ENCODE measurements at regions not wholly inside any gene's neighbourhood (a gene's known extent, or its start where the extent isn't known, plus 50 kb on each side); places are given as distances from the start of the nearest gene placed in this dataset.

DNA sequence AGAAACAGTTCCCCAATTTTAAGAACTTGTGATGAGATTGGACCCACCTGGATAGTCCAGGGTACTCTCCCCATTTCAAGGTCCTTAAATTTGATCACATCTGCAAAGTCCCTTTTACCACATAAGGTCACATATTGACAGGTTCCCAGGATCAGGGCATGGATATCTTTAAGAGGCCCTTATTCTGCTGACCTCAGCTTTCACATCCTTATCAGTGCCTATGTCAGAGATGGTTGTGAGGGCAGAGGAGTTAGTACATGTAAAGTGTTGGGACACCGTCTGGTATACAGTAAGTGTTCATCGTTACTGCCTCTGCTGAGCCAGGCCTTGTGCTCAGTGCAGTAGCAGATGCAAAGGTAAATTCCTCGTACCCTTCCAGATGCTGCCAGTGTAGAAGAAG, 375.4 kb upstream of the ASIC2 start:
- peaks cover 0 to 1% (median 0%) of the 10 kb centered on the region in 4 donors for H3K9me3 ChIP-seq (ENCODE audit: control insufficient read depth in 4 of 4, insufficient read depth in 3 of 4, low read length in 3 of 4)
- 88 to 91% methylated on average over 3 of the region's 3 CpGs for WGBS, 2 donors
- no peaks in the 10 kb centered on the region for H3K36me3 ChIP-seq (ENCODE audit: control insufficient read depth in 4 of 4, insufficient read depth in 4 of 4, low read length in 4 of 4)
- peaks cover 0 to 3% (median 0%) of the 10 kb centered on the region in 5 donors for H3K4me1 ChIP-seq (ENCODE audit: control insufficient read depth in 5 of 5, insufficient read depth in 5 of 5, low read length in 5 of 5)
- ATAC-seq (ENCODE audit: insufficient read depth, low FRiP score) (no peak), DNase-seq (no peak)
- H3K4me3 ChIP-seq, result no peak overlapping the region
- peaks cover 0 to 19% (median 5%) of the 10 kb centered on the region in 3 donors for H3K27me3 ChIP-seq (ENCODE audit: control insufficient read depth in 3 of 3, insufficient read depth in 3 of 3, low read length in 2 of 3)
- no peak overlapping the region for H3K9ac ChIP-seq (ENCODE audit: insufficient read depth in 1 of 2, low read length in 2 of 2)
- no peak overlapping the region for H3K27ac ChIP-seq (ENCODE audit: low read depth in 1 of 2, low read length in 1 of 2)
- TF ChIP-seq, protein P1, sequence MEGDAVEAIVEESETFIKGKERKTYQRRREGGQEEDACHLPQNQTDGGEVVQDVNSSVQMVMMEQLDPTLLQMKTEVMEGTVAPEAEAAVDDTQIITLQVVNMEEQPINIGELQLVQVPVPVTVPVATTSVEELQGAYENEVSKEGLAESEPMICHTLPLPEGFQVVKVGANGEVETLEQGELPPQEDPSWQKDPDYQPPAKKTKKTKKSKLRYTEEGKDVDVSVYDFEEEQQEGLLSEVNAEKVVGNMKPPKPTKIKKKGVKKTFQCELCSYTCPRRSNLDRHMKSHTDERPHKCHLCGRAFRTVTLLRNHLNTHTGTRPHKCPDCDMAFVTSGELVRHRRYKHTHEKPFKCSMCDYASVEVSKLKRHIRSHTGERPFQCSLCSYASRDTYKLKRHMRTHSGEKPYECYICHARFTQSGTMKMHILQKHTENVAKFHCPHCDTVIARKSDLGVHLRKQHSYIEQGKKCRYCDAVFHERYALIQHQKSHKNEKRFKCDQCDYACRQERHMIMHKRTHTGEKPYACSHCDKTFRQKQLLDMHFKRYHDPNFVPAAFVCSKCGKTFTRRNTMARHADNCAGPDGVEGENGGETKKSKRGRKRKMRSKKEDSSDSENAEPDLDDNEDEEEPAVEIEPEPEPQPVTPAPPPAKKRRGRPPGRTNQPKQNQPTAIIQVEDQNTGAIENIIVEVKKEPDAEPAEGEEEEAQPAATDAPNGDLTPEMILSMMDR (IDR thresholded peaks at IDR 0.05; ENCODE audit: control extremely low read depth, extremely low read depth), result no peak

DNA sequence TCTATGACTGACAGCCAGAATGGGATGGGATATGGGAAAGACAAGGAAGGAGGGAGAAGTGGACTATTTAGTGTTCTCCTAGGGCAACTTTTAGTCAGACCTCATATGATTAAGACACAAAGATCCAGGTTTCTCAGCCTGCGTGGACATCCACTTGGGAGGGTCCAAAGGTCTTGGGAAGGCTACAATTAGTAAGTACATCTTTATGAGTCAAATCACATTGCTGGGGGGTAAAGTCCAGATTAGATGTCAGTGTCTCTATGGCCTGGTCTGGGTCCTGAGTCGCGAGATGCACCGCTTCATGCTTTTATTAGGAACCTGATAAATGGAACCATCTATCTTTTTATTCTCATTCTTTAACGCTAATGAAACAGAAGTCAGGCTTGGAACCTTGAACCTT, 378.4 kb upstream of the ASIC2 start:
- 93 to 95% methylated on average over 5 of the region's 5 CpGs for WGBS, 2 donors
- Histone ChIP-seq H3K9me3 (ENCODE audit: control insufficient read depth in 4 of 4, insufficient read depth in 3 of 4, low read length in 3 of 4) (no peaks in the 10 kb centered on the region), H3K36me3 (ENCODE audit: control insufficient read depth in 4 of 4, insufficient read depth in 4 of 4, low read length in 4 of 4) (no peaks in the 10 kb centered on the region), H3K4me3 (no peak overlapping the region), H3K9ac (ENCODE audit: insufficient read depth in 1 of 2, low read length in 2 of 2) (no peak overlapping the region), H3K27me3 (ENCODE audit: control insufficient read depth in 3 of 3, insufficient read depth in 3 of 3, low read length in 2 of 3) (peaks cover 0 to 9% (median 5%) of the 10 kb centered on the region in 3 donors), H3K27ac (ENCODE audit: low read depth in 1 of 2, low read length in 1 of 2) (no peak overlapping the region), H3K4me1 (ENCODE audit: control insufficient read depth in 5 of 5, insufficient read depth in 5 of 5, low read length in 5 of 5) (peaks cover 0 to 3% (median 0%) of the 10 kb centered on the region in 5 donors)
- ATAC-seq (ENCODE audit: insufficient read depth, low FRiP score) (no peak), DNase-seq (no peak)
- TF ChIP-seq, protein P1 (IDR thresholded peaks at IDR 0.05; ENCODE audit: control extremely low read depth, extremely low read depth), result no peak

DNA sequence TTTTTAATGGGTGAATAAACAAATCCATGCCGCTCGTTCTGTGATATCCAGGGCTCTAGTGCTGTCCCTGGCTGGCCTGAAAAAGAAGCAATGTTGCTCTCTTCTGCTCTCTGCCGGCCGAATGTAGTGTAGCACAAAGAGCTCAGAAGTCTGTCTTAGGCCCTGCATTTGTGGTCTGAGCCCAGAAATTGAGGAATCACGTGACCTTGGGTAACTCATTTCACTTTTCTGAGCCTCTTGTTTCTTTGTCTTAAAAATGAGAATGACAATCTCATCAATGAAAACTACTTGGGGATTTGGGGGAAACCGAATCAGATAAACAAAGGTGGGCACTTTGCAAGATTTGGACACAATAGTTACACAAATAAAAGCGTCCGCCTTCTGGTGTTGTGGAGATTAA, 381.6 kb upstream of the ASIC2 start:
- H3K4me1 ChIP-seq (ENCODE audit: control insufficient read depth in 5 of 5, insufficient read depth in 5 of 5, low read length in 5 of 5), result no peaks in the 10 kb centered on the region
- WGBS, 2 donors, result 31 to 32% methylated on average over 8 of the region's 8 CpGs
- H3K36me3 ChIP-seq (ENCODE audit: control insufficient read depth in 4 of 4, insufficient read depth in 4 of 4, low read length in 4 of 4), result no peaks in the 10 kb centered on the region
- H3K9ac ChIP-seq (ENCODE audit: insufficient read depth in 1 of 2, low read length in 2 of 2), result no peak overlapping the region
- H3K9me3 ChIP-seq (ENCODE audit: control insufficient read depth in 4 of 4, insufficient read depth in 3 of 4, low read length in 3 of 4), result no peaks in the 10 kb centered on the region
- H3K27ac ChIP-seq (ENCODE audit: low read depth in 1 of 2, low read length in 1 of 2), result no peak overlapping the region
- ATAC-seq (ENCODE audit: insufficient read depth, low FRiP score) (peak; percentile 77), DNase-seq (peak; percentile 65 to 74 (median 70))
- no peak overlapping the region for H3K4me3 ChIP-seq
- TF ChIP-seq, protein P1 (IDR thresholded peaks at IDR 0.05; ENCODE audit: control extremely low read depth, extremely low read depth), result peak; percentile 58
- peaks cover 0 to 7% (median 5%) of the 10 kb centered on the region in 3 donors for H3K27me3 ChIP-seq (ENCODE audit: control insufficient read depth in 3 of 3, insufficient read depth in 3 of 3, low read length in 2 of 3)

DNA sequence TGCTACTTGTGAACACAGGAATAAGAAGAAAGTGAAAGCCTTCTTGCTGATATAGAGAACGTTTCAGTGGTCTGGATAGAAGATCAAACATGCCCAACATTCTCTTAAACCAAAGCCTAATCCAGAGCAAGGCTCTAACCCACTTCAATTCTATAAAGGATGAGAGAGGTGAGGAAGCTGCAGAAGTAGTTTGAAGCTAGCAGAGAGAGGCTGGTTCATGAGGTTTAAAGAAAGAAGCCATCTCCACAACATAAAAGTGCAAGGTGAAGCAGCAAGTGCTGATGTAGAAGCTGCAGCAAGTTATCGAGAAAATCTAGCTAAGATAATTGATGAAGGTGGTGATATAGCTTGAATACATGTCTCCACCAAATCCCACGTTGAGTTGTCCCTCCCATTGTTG, 383.3 kb upstream of the ASIC2 start:
- no peak overlapping the region for H3K4me3 ChIP-seq
- no peak for DNase-seq

More for the DNA sequence above, 383.3 kb upstream of the ASIC2 start:
- TF ChIP-seq, protein P1 (IDR thresholded peaks at IDR 0.05; ENCODE audit: control extremely low read depth, extremely low read depth), result no peak
- WGBS, 2 donors, result 62 to 74% methylated on average over 3 of the region's 3 CpGs
- H3K4me1 ChIP-seq (ENCODE audit: control insufficient read depth in 5 of 5, insufficient read depth in 5 of 5, low read length in 5 of 5), result no peaks in the 10 kb centered on the region
- no peak overlapping the region for H3K27ac ChIP-seq (ENCODE audit: low read depth in 1 of 2, low read length in 1 of 2)
- peaks cover 0 to 5% (median 2%) of the 10 kb centered on the region in 3 donors for H3K27me3 ChIP-seq (ENCODE audit: control insufficient read depth in 3 of 3, insufficient read depth in 3 of 3, low read length in 2 of 3)
- no peaks in the 10 kb centered on the region for H3K36me3 ChIP-seq (ENCODE audit: control insufficient read depth in 4 of 4, insufficient read depth in 4 of 4, low read length in 4 of 4)
- no peaks in the 10 kb centered on the region for H3K9me3 ChIP-seq (ENCODE audit: control insufficient read depth in 4 of 4, insufficient read depth in 3 of 4, low read length in 3 of 4)
- H3K9ac ChIP-seq (ENCODE audit: insufficient read depth in 1 of 2, low read length in 2 of 2), result no peak overlapping the region
- no peak for ATAC-seq (ENCODE audit: insufficient read depth, low FRiP score)

All from lung (tissue), 11 donors.